Pancreas (tissue), 10 donors: ENCODE measurements at regions not wholly inside any gene's neighbourhood (a gene's known extent, or its start where the extent isn't known, plus 50 kb on each side); places are given as distances from the start of the nearest gene placed in this dataset.

ENCODE experiments used
- ATAC-seq, 4 donors: fragments of 200-7000 bp; cut with Tn5 transposase; one replicate each; pipeline versions ENCODE4 v1.8.0 to v1.9.1; 2020; ENCODE audit warnings: mild to moderate bottlenecking in 4 of 4, moderate library complexity in 4 of 4
- DNase-seq, 6 donors: peaks; one replicate each; pipeline ENCODE4 v3.0.0-alpha.2; 2020
- FAIRE-seq: peaks from 2 replicates; lab custom pipeline; 2012; peaks lifted over from hg19 to GRCh38; lab: Jason Lieb, UNC
- H3K27ac ChIP-seq, 4 donors: fragments of 200-600 bp; sonication (generic); 1 replicate in 3 of 4; 2 replicates in 1 of 4; pipeline versions ENCODE4 v1.5.0 to v1.8.0; 2020
- H3K27me3 ChIP-seq, 4 donors: fragments of 200-600 bp; one replicate each; pipeline ENCODE4 v1.8.0; 2021
- H3K36me3 ChIP-seq, 3 donors: fragments of 200-600 bp; sonication (generic) in 1 of 3; one replicate each; pipeline versions ENCODE4 v1.5.0 to v1.8.0; 2020 to 2021
- H3K4me1 ChIP-seq, 3 donors: fragments of 200-600 bp; one replicate each; pipeline ENCODE4 v1.8.0; 2021
- H3K4me3 ChIP-seq, 4 donors: fragments of 200-600 bp; sonication (generic) in 2 of 4; one replicate each; pipeline versions ENCODE4 v1.5.0 to v1.8.0; 2020 to 2021
- H3K9me3 ChIP-seq, 4 donors: fragments of 200-600 bp; one replicate each; pipeline ENCODE4 v1.8.0; 2021
- CTCF ChIP-seq, 4 donors: fragments of 200-600 bp; sonication (generic) in 3 of 4; IDR thresholded peaks; one replicate each; pipeline versions ENCODE4 v1.5.0 to v1.8.0; 2021; ENCODE audit warnings: antibody characterized with exemption in 4 of 4
- WGBS, 2 donors: extraction: QIAGEN DNeasy Blood & Tissue Kit; methylation state at CpG; one replicate each; pipeline ENCODE4 v1.1.7; 2013; 5-methylcytosine and 5-hydroxymethylcytosine counted together
- intact Hi-C, 3 donors: fragments of 100-400 bp; cut with DNase I; formaldehyde crosslinking; loops; one replicate each; pipeline versions ENCODE4 v1.11.1 to v1.14.2; 2022
- donor health status: healthy with polysubstance abuse.
- donor health status: DM: no; HTN: no; CAD: no; lungs with moderate emphysema.
- donor health status: DM: no; HTN: no; CAD: no.
- donor health status: control.
- donor health status: control.
- donor health status: Bipolar disorder and iron deficiency.
- donor health status: DM: yes; HTN: yes; CAD: no.
- donor health status: DM: no; HTN: no; CAD: no.
- donor health status: DM: no; HTN: no; CAD: no.
- donor health status: DM: yes; HTN: yes; CAD: no.

GRCh38 chr13:73341748-73342147, 282.9 kb downstream of the KLF5 start:
- Histone ChIP-seq H3K27me3 (no peaks in the 10 kb centered on the region), H3K9me3 (peaks cover 0 to 3% (median 0%) of the 10 kb centered on the region in 4 donors), H3K4me1 (peaks cover 0 to 3% (median 0%) of the 10 kb centered on the region in 3 donors), H3K4me3 (no peak overlapping the region), H3K36me3 (no peaks in the 10 kb centered on the region), H3K27ac (no peak overlapping the region)
- ATAC-seq (no peak), FAIRE-seq (no peak), DNase-seq (no peak)
- intact Hi-C loops = no loop called here
- 83 to 87% methylated on average over 2 of the region's 2 CpGs for WGBS, 2 donors
- no peak for TF ChIP-seq CTCF (IDR thresholded peaks at IDR 0.05)

GRCh38 chr13:73340069-73340468, 281.3 kb downstream of the KLF5 start:
- peaks cover 0 to 3% (median 0%) of the 10 kb centered on the region in 3 donors for H3K4me1 ChIP-seq
- no peaks in the 10 kb centered on the region for H3K9me3 ChIP-seq
- FAIRE-seq (no peak), DNase-seq (no peak), ATAC-seq (no peak)
- H3K27ac ChIP-seq = no peak overlapping the region
- intact Hi-C loops = no loop called here
- no peak overlapping the region for H3K4me3 ChIP-seq
- 86 to 93% methylated on average over 3 of the region's 3 CpGs for WGBS, 2 donors
- no peaks in the 10 kb centered on the region for H3K36me3 ChIP-seq
- H3K27me3 ChIP-seq = no peaks in the 10 kb centered on the region
- TF ChIP-seq CTCF (IDR thresholded peaks at IDR 0.05) = no peak

GRCh38 chr13:73339086-73339485, 280.3 kb downstream of the KLF5 start:
- Histone ChIP-seq H3K9me3 (no peaks in the 10 kb centered on the region), H3K27ac (no peak overlapping the region), H3K4me1 (peaks cover 0 to 3% (median 0%) of the 10 kb centered on the region in 3 donors), H3K27me3 (no peaks in the 10 kb centered on the region), H3K36me3 (no peaks in the 10 kb centered on the region), H3K4me3 (no peak overlapping the region)
- no peak for TF ChIP-seq CTCF (IDR thresholded peaks at IDR 0.05)
- 88 to 94% methylated on average over 2 of the region's 2 CpGs for WGBS, 2 donors
- intact Hi-C loops = no loop called here
- FAIRE-seq = no peak
- no peak for DNase-seq
- no peak for ATAC-seq

GRCh38 chr13:73338389-73338788, 279.6 kb downstream of the KLF5 start:
- intact Hi-C loops = no loop called here
- Histone ChIP-seq H3K27ac (no peak overlapping the region), H3K9me3 (no peaks in the 10 kb centered on the region), H3K4me1 (peaks cover 0 to 3% (median 0%) of the 10 kb centered on the region in 3 donors), H3K27me3 (no peaks in the 10 kb centered on the region), H3K36me3 (no peaks in the 10 kb centered on the region), H3K4me3 (no peak overlapping the region)
- DNase-seq (peak in 1 of 6 donors; percentile 24), ATAC-seq (peak; percentile 25 to 87 (median 80)), FAIRE-seq (no peak)
- TF ChIP-seq CTCF (IDR thresholded peaks at IDR 0.05) = no peak
- 25 to 36% methylated on average over 3 of the region's 3 CpGs for WGBS, 2 donors

GRCh38 chr13:73337532-73337931, 278.7 kb downstream of the KLF5 start:
- no peak overlapping the region for H3K4me3 ChIP-seq
- H3K4me1 ChIP-seq = peaks cover 0 to 3% (median 0%) of the 10 kb centered on the region in 3 donors
- TF ChIP-seq CTCF (IDR thresholded peaks at IDR 0.05) = no peak
- H3K27me3 ChIP-seq = no peaks in the 10 kb centered on the region
- intact Hi-C loops = no loop called here
- H3K9me3 ChIP-seq = no peaks in the 10 kb centered on the region
- FAIRE-seq = no peak
- H3K27ac ChIP-seq = no peak overlapping the region
- H3K36me3 ChIP-seq = no peaks in the 10 kb centered on the region
- ATAC-seq = no peak
- 88 to 94% methylated on average over 2 of the region's 2 CpGs for WGBS, 2 donors
- no peak for DNase-seq
